OCI-LY7 (cell line): ENCODE measurements at regions not wholly inside any gene's neighbourhood (a gene's known extent, or its start where the extent isn't known, plus 50 kb on each side); places are given as distances from the start of the nearest gene placed in this dataset.

ENCODE experiments used
- BruUV-seq: library from RNA; stranded (reverse); fragments of 400-500 nt; replicated peaks from 2 replicates; lab custom pipeline; 2021; lab: Mats Ljungman, UMichigan
- CTCF ChIA-PET: fragments of 300-600 bp; sonication (Branson Sonifier 250); formaldehyde crosslinking; loops from one replicate; lab custom pipeline; 2022; ENCODE audit warnings: antibody characterized with exemption; ENCODE audit not compliant: unreplicated experiment; lab: Charles Lee
- POLR2A ChIA-PET: fragments of 300-600 bp; sonication (Branson Sonifier 250); formaldehyde crosslinking; loops from one replicate; lab custom pipeline; 2022; ENCODE audit warnings: antibody characterized with exemption; lab: Charles Lee
- DNase-seq: peaks from one replicate; pipeline ENCODE4 v3.0.0-alpha.2; 2015; ENCODE audit warnings: low spot score
- H2AFZ ChIP-seq: fragments of 200-600 bp; sonication (generic), shearing (Covaris generic); 2 replicates; pipeline ENCODE4 v1.6.1; 2014; ENCODE audit warnings: mild to moderate bottlenecking, antibody characterized with exemption, low read length, moderate library complexity
- H3K27ac ChIP-seq: fragments of 200-600 bp; sonication (generic); 2 replicates; pipeline ENCODE4 v1.5.1; 2014; ENCODE audit warnings: mixed run types, low read depth, mild to moderate bottlenecking, moderate library complexity, low read length, inconsistent platforms; ENCODE audit not compliant: poor library complexity, severe bottlenecking
- H3K36me3 ChIP-seq: fragments of 200-600 bp; sonication (generic); 2 replicates; pipeline ENCODE4 v1.6.1; 2014; ENCODE audit warnings: mild to moderate bottlenecking, antibody characterized with exemption, low read length, moderate library complexity, mixed read lengths; ENCODE audit not compliant: insufficient read depth
- H3K4me1 ChIP-seq: fragments of 200-600 bp; sonication (generic); 2 replicates; pipeline ENCODE4 v1.5.1; 2014; ENCODE audit warnings: mild to moderate bottlenecking, low read length; ENCODE audit not compliant: insufficient read depth, poor library complexity, severe bottlenecking
- H3K4me2 ChIP-seq: fragments of 200-600 bp; sonication (generic); 2 replicates; pipeline ENCODE4 v1.6.1; 2014; ENCODE audit warnings: mild to moderate bottlenecking, low read length
- H3K4me3 ChIP-seq: fragments of 200-600 bp; sonication (generic); 2 replicates; pipeline ENCODE4 v1.5.1; 2014; ENCODE audit warnings: mild to moderate bottlenecking, low read depth, low read length; ENCODE audit not compliant: poor library complexity, severe bottlenecking
- H3K79me2 ChIP-seq: fragments of 200-600 bp; sonication (generic); 2 replicates; pipeline ENCODE4 v1.6.1; 2016; ENCODE audit warnings: low read depth, mild to moderate bottlenecking, low read length, moderate library complexity, mixed read lengths; ENCODE audit not compliant: insufficient read depth
- H3K9me2 ChIP-seq: fragments of 200-600 bp; sonication (generic); 2 replicates; pipeline ENCODE4 v1.6.1; 2016; ENCODE audit warnings: mild to moderate bottlenecking, low read length, mixed read lengths; ENCODE audit not compliant: insufficient read depth
- H3K9me3 ChIP-seq: fragments of 200-600 bp; sonication (generic); 2 replicates; pipeline ENCODE4 v1.6.1; 2014; ENCODE audit warnings: mild to moderate bottlenecking, mixed run types, low read length, mixed read lengths
- H4K20me1 ChIP-seq: fragments of 200-600 bp; sonication (generic); 2 replicates; pipeline ENCODE4 v1.6.1; 2014; ENCODE audit warnings: mild to moderate bottlenecking, antibody characterized with exemption, low read length, moderate library complexity, mixed read lengths; ENCODE audit not compliant: insufficient read depth
- CTCF ChIP-seq: fragments of 200-600 bp; sonication (generic); conservative IDR thresholded peaks from 2 replicates; pipeline ENCODE4 v1.5.1; 2014; ENCODE audit warnings: mild to moderate bottlenecking, antibody characterized with exemption, low read length, moderate library complexity, mixed read lengths
- EZH2phosphoT487 ChIP-seq: fragments of 200-600 bp; sonication (generic); IDR thresholded peaks from 2 replicates; pipeline ENCODE4 v1.6.1; 2018; ENCODE audit warnings: low read depth, borderline replicate concordance, mild to moderate bottlenecking, mixed run types, antibody characterized with exemption, low read length, moderate library complexity, mixed read lengths
- intact Hi-C: fragments of 100-400 bp; cut with micrococcal nuclease; formaldehyde crosslinking; loops from one replicate; pipeline ENCODE4 v1.10.0; 2022; ENCODE audit not compliant: unreplicated experiment

DNA sequence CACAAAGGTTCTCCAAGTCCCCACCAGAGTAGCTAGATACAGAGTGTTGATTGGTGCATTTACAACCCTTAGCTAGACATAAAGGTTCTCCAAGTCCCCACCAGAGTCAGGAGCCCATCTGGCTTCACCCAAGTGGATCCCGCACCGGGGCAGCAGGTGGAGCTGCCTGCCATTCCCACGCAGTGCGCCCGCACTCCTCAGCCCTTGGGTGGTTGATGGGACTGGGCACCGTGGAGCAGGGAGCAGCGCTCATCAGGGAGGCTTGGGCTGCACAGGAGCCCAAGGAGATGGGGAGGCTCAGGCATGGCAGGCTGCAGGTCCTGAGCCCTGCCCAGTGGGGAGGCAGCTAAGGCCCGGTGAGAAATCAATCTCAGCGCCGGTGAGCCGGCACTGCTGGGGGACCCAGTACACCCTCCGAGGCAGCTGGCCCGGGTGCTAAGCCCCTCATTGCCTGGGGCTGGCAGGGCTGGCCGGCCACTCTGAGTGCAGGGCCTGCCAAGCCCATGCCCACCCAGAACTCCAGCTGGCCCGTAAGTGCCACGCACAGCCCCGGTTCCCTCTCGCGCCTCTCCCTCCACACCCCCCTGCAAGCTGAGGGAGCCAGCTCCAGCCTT, 404.1 kb downstream of the METTL15 start:
- Histone ChIP-seq H3K4me1 (no peaks in the 10 kb centered on the region), H3K9me2 (no peaks in the 10 kb centered on the region), H3K36me3 (no peaks in the 10 kb centered on the region), H3K4me3 (no peak overlapping the region), H3K9me3 (no peaks in the 10 kb centered on the region), H3K4me2 (no peak overlapping the region), H3K79me2 (no peaks in the 10 kb centered on the region), H4K20me1 (no peaks in the 10 kb centered on the region), H3K27ac (no peak overlapping the region), H2AFZ (no peak overlapping the region)
- no TSS peak for BruUV-seq
- intact Hi-C loops, result no loop called here
- TF ChIP-seq EZH2phosphoT487 (no peak), CTCF (no peak)
- no peak for DNase-seq
- CTCF ChIA-PET, result no interaction called here
- POLR2A ChIA-PET, result interaction anchor here (0.6 kb wide), 2 partner anchors 20 to 86 kb away, joined by 3 to 8 read pairs; no protein-coding TSS in a partner anchor

DNA sequence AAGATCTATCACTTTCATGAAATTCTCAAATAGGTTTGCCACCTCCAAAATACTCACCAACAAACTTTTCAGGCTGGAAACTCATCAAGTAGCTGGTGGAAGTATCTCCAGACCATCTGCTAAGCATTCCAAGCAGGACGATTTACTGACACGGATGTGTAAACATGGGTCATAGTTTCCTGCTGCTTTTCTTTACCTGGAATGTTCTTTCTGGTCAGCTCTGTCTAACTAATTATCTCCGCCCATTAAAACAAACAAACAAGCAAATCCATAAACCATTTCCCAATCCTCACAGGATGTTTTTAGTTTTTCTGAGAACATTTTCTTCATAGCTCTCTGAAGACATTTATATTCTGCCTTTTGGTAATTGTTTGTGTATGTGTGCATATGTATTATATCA, 397.0 kb downstream of the METTL15 start:
- Histone ChIP-seq H3K4me1 (no peaks in the 10 kb centered on the region), H2AFZ (no peak overlapping the region), H3K79me2 (no peaks in the 10 kb centered on the region), H3K4me3 (no peak overlapping the region), H4K20me1 (no peaks in the 10 kb centered on the region), H3K9me3 (no peaks in the 10 kb centered on the region), H3K36me3 (no peaks in the 10 kb centered on the region), H3K27ac (no peak overlapping the region), H3K9me2 (no peaks in the 10 kb centered on the region), H3K4me2 (no peak overlapping the region)
- no TSS peak for BruUV-seq
- DNase-seq, result no peak
- TF ChIP-seq CTCF (no peak), EZH2phosphoT487 (no peak)
- intact Hi-C loops, result no loop called here
- CTCF ChIA-PET, result no interaction called here
- POLR2A ChIA-PET, result no interaction called here

DNA sequence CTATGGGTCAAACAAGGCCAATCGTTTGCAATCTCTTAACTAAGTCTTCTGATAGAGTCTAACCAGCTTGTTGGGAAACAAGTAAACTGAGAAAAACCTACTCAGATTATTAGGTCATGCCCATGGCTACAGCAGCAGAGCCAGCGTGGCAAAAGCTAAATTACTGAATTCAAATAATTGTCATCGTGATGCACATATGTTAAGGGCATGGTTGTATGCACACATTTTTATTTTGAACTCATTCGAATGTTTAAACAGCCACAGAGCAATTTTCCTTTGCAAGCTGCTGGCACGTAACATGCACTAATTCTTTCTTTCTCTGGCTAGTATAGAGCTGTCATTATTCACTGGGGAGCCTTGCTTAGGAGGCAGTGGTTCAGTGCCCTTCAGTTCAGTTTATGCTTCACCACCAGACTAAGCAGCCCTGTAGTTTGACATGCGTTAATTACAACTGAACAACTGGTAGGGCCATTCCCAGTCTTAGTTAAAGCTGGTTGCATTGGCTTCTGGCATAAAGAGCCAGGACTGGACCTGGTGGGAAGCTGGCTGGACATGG, 396.4 kb downstream of the METTL15 start:
- Histone ChIP-seq H2AFZ (no peak overlapping the region), H3K9me3 (no peaks in the 10 kb centered on the region), H3K9me2 (no peaks in the 10 kb centered on the region), H4K20me1 (no peaks in the 10 kb centered on the region), H3K36me3 (no peaks in the 10 kb centered on the region), H3K4me2 (no peak overlapping the region), H3K79me2 (no peaks in the 10 kb centered on the region), H3K27ac (no peak overlapping the region), H3K4me3 (no peak overlapping the region), H3K4me1 (no peaks in the 10 kb centered on the region)
- ChIA-PET POLR2A (interaction anchor here (0.6 to 0.7 kb wide), 2 partner anchors 16 to 44 kb away, joined by 3 to 4 read pairs; no protein-coding TSS in a partner anchor), CTCF (no interaction called here)
- BruUV-seq, result no TSS peak
- no peak for DNase-seq
- intact Hi-C loops, result no loop called here
- TF ChIP-seq CTCF, result no peak
- no peak for TF ChIP-seq EZH2phosphoT487
